SK-N-SH (cell line): ENCODE measurements at regions not wholly inside any gene's neighbourhood (a gene's known extent, or its start where the extent isn't known, plus 50 kb on each side); places are given as distances from the start of the nearest gene placed in this dataset.

Experiments
- CTCF ChIA-PET: fragments of 300-600, 350-600 bp; formaldehyde crosslinking; extraction: SDS; loops from one replicate; lab custom pipeline; 2021; lab: Yijun Ruan, JAX
- POLR2A ChIA-PET: fragments of 350-600 bp; sonication (Branson Sonifier 250); formaldehyde crosslinking; extraction: SDS; loops from one replicate; lab custom pipeline; 2020; ENCODE audit warnings: antibody characterized with exemption, inconsistent platforms; lab: Yijun Ruan, JAX
- DNase-seq: peaks from one replicate; pipeline ENCODE4 v3.0.0; 2012
- H2AFZ ChIP-seq: fragments of 200-600 bp; sonication (generic); 2 replicates; pipeline ENCODE4 v1.8.1; 2016; ENCODE audit warnings: antibody characterized with exemption, mild to moderate bottlenecking, low read depth
- H3F3A ChIP-seq: fragments of 200-600 bp; sonication (generic); replicated peaks from 2 replicates; pipeline ENCODE3; 2016; ENCODE audit warnings: antibody characterized with exemption, mild to moderate bottlenecking; ENCODE audit not compliant: insufficient read depth
- H3K27ac ChIP-seq, 2 experiments: fragments of 200-500 bp in 1 of 2; fragments of 200-600 bp in 1 of 2; sonication (Bioruptor generic) in 1 of 2; sonication (generic), shearing (Covaris generic) in 1 of 2; 2 replicates each; pipeline versions ENCODE4 v1.5.1 to v1.6.1; 2014 to 2016; ENCODE audit warnings: low read depth in 2 of 2, inconsistent platforms in 1 of 2, low read length in 1 of 2, mild to moderate bottlenecking in 1 of 2, mixed read lengths in 1 of 2
- H3K27me3 ChIP-seq: fragments of 200-600 bp; sonication (generic), shearing (Covaris generic); 2 replicates; pipeline ENCODE4 v1.6.1; 2016; ENCODE audit warnings: mixed run types; ENCODE audit not compliant: insufficient read depth
- H3K36me3 ChIP-seq, 2 experiments: fragments of 200-500 bp in 1 of 2; fragments of 200-600 bp in 1 of 2; sonication (Bioruptor generic) in 1 of 2; sonication (generic) in 1 of 2; replicated peaks in 1 of 2; 2 replicates each; pipeline versions ENCODE3 to v1.5.1; 2014 to 2016; ENCODE audit warnings: low read length in 1 of 2, mild to moderate bottlenecking in 1 of 2; ENCODE audit not compliant: insufficient read depth in 2 of 2, control insufficient read depth in 1 of 2
- H3K4me1 ChIP-seq, 2 experiments: fragments of 200-500 bp in 1 of 2; fragments of 200-600 bp in 1 of 2; sonication (Bioruptor generic) in 1 of 2; sonication (generic), shearing (Covaris generic) in 1 of 2; 2 replicates each; pipeline versions ENCODE4 v1.5.1 to v1.6.1; 2014 to 2016; ENCODE audit warnings: low read depth in 1 of 2, low read length in 1 of 2, mixed run types in 1 of 2; ENCODE audit not compliant: insufficient read depth in 2 of 2, control insufficient read depth in 1 of 2
- H3K4me2 ChIP-seq: fragments of 200-600 bp; sonication (generic), shearing (Covaris generic); 2 replicates; pipeline ENCODE4 v1.6.1; 2017; ENCODE audit warnings: mixed run types
- H3K4me3 ChIP-seq, 2 experiments: fragments of 200-500 bp in 1 of 2; fragments of 200-600 bp in 1 of 2; sonication (Bioruptor generic) in 1 of 2; sonication (generic), shearing (Covaris generic) in 1 of 2; 2 replicates each; pipeline versions ENCODE4 v1.5.1 to v1.8.1; 2014 to 2016; ENCODE audit warnings: low read depth in 2 of 2, inconsistent platforms in 1 of 2, low read length in 1 of 2, mild to moderate bottlenecking in 1 of 2, mixed read lengths in 1 of 2, moderate library complexity in 1 of 2
- H3K79me2 ChIP-seq: fragments of 200-600 bp; sonication (generic); 2 replicates; pipeline ENCODE4 v1.8.1; 2017; ENCODE audit warnings: mild to moderate bottlenecking; ENCODE audit not compliant: insufficient read depth
- H3K9ac ChIP-seq: fragments of 200-600 bp; sonication (generic); 2 replicates; pipeline ENCODE4 v1.6.1; 2017; ENCODE audit warnings: mixed run types
- H3K9me2 ChIP-seq: fragments of 200-600 bp; sonication (generic); 2 replicates; pipeline ENCODE4 v1.6.1; 2017; ENCODE audit warnings: mixed run types
- H3K9me3 ChIP-seq: fragments of 200-600 bp; sonication (generic); 2 replicates; pipeline ENCODE4 v1.6.1; 2017; ENCODE audit warnings: mixed run types, mild to moderate bottlenecking, moderate library complexity
- H4K20me1 ChIP-seq: fragments of 200-600 bp; sonication (generic); 2 replicates; pipeline ENCODE4 v1.6.1; 2017; ENCODE audit warnings: mild to moderate bottlenecking, mixed run types; ENCODE audit not compliant: insufficient read depth
- ELF1 ChIP-seq: IDR thresholded peaks from 2 replicates; pipeline ENCODE4 v1.4.0; 2012
- EP300 ChIP-seq, 2 experiments: IDR thresholded peaks; 2 replicates each; pipeline versions ENCODE4 v1.4.0 to v1.6.1; 2012; ENCODE audit warnings: borderline replicate concordance in 1 of 2, low read depth in 1 of 2, low read length in 1 of 2
- GABPA ChIP-seq: IDR thresholded peaks from 2 replicates; pipeline ENCODE4 v1.4.0; 2012; ENCODE audit warnings: low read depth, mild to moderate bottlenecking
- GATA2 ChIP-seq: sonication (generic); formaldehyde crosslinking; IDR thresholded peaks from 2 replicates; pipeline ENCODE4 v1.5.0; 2020; ENCODE audit warnings: mild to moderate bottlenecking, missing genetic modification reagents
- JUND ChIP-seq: IDR thresholded peaks from 2 replicates; pipeline ENCODE4 v1.4.0; 2012
- MEF2A ChIP-seq: IDR thresholded peaks from 2 replicates; pipeline ENCODE4 v1.4.0; 2012; ENCODE audit warnings: low read depth, borderline replicate concordance
- MXI1 ChIP-seq: IDR thresholded peaks from 2 replicates; pipeline ENCODE4 v1.6.1; 2012; ENCODE audit warnings: mild to moderate bottlenecking, low read depth, low read length, improper control_type of control experiment
- NFIC ChIP-seq: IDR thresholded peaks from 2 replicates; pipeline ENCODE4 v1.4.0; 2012; ENCODE audit warnings: borderline replicate concordance
- POLR2AphosphoS5 ChIP-seq: IDR thresholded peaks from 2 replicates; pipeline ENCODE4 v1.6.1; 2012; ENCODE audit warnings: low read depth, low read length
- RAD21 ChIP-seq: IDR thresholded peaks from 2 replicates; pipeline ENCODE4 v1.6.1; 2012; ENCODE audit warnings: mild to moderate bottlenecking, low read length
- RCOR1 ChIP-seq: fragments of 150-350 bp; IDR thresholded peaks from 2 replicates; pipeline ENCODE4 v1.6.1; 2017; ENCODE audit warnings: antibody characterized with exemption, low read length
- RFX5 ChIP-seq: IDR thresholded peaks from 2 replicates; pipeline ENCODE4 v1.6.1; 2012; ENCODE audit warnings: mild to moderate bottlenecking, improper control_type of control experiment, low read length
- RXRA ChIP-seq: IDR thresholded peaks from 2 replicates; pipeline ENCODE4 v1.4.0; 2012; ENCODE audit warnings: low read depth, mild to moderate bottlenecking, borderline replicate concordance
- SIN3A ChIP-seq: IDR thresholded peaks from 2 replicates; pipeline ENCODE4 v1.6.1; 2012; ENCODE audit warnings: low read depth, mild to moderate bottlenecking, low read length, moderate library complexity, borderline replicate concordance
- SMC3 ChIP-seq: IDR thresholded peaks from 2 replicates; pipeline ENCODE4 v1.6.1; 2012; ENCODE audit warnings: low read depth, low read length, improper control_type of control experiment
- TAF1 ChIP-seq: IDR thresholded peaks from 2 replicates; pipeline ENCODE4 v1.6.1; 2012; ENCODE audit warnings: low read depth, mild to moderate bottlenecking, low read length, moderate library complexity, borderline replicate concordance
- TCF12 ChIP-seq: IDR thresholded peaks from 2 replicates; pipeline ENCODE4 v1.4.0; 2012
- TEAD4 ChIP-seq: IDR thresholded peaks from 2 replicates; pipeline ENCODE4 v1.4.0; 2012; ENCODE audit warnings: mild to moderate bottlenecking, borderline replicate concordance; ENCODE audit not compliant: insufficient read depth
- YY1 ChIP-seq: IDR thresholded peaks from 2 replicates; pipeline ENCODE4 v1.4.0; 2012; ENCODE audit warnings: low read depth, mild to moderate bottlenecking
- WGBS: methylation state at CpG from one replicate; pipeline ENCODE4 v1.1.6; 2017; ENCODE audit warnings: low lambda C conversion rate; 5-methylcytosine and 5-hydroxymethylcytosine counted together
- TF ChIP-seq, protein P1 (sequence below): IDR thresholded peaks from 2 replicates; pipeline ENCODE4 v1.4.0; 2012; ENCODE audit warnings: low read depth, borderline replicate concordance
- TF ChIP-seq, protein P2 (sequence below): IDR thresholded peaks from 2 replicates; pipeline ENCODE4; 2012
- TF ChIP-seq, protein P3 (sequence below): fragments of 150-350 bp; IDR thresholded peaks from 2 replicates; pipeline ENCODE4 v1.6.1; 2017; ENCODE audit warnings: antibody characterized with exemption, low read length, low read depth, borderline replicate concordance
- TF ChIP-seq, protein P4 (sequence below): fragments of 150-350 bp; IDR thresholded peaks from 2 replicates; pipeline ENCODE4 v1.6.1; 2016; ENCODE audit warnings: mild to moderate bottlenecking, low read depth, low read length
- TF ChIP-seq, protein P5 (sequence below): IDR thresholded peaks from 2 replicates; pipeline ENCODE4 v1.4.0; 2012; ENCODE audit warnings: low read depth

DNA sequence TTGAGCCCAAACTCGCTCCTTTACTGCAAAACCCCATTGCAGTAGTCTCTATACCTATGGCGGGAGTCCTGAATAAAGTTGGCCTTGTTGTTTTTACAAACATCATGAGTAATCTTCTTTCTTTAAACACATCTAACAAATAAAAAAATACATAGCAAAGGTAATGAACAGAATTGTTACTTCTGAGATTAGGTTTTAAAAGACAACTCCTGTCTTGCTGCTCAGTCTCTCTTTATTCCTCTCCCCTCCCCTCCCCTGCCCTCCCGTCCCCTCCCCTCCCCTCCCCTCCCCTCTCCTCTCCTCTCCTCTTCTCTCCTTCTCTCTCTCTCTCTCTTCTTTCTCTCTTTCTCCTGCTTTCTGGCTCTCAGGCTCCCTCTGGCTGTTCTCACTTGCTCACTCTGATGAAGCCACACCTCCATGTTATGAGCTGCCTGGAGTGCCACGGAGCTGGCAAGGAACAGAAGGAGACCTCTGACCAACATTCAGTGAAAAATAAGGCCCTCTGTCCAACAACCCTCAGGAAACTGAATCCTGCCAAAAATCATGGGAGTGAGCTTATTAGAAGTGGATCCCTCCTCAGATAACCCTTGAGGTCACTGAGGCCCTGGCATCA lies 300.7 kb upstream of the MIR17HG start:
- TF ChIP-seq RAD21 (no peak), EP300 (IDR thresholded peaks at IDR 0.05; ENCODE audit: borderline replicate concordance in 1 of 2, low read depth in 1 of 2, low read length in 1 of 2) (no peak), SMC3 (no peak), MEF2A (no peak), SIN3A (no peak), RFX5 (no peak), RXRA (no peak), TCF12 (no peak), YY1 (no peak), TAF1 (no peak), ELF1 (no peak), GABPA (no peak), NFIC (no peak), POLR2AphosphoS5 (no peak), TEAD4 (no peak)
- TF ChIP-seq, protein P1, sequence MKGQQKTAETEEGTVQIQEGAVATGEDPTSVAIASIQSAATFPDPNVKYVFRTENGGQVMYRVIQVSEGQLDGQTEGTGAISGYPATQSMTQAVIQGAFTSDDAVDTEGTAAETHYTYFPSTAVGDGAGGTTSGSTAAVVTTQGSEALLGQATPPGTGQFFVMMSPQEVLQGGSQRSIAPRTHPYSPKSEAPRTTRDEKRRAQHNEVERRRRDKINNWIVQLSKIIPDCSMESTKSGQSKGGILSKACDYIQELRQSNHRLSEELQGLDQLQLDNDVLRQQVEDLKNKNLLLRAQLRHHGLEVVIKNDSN: no peak
- TF ChIP-seq, protein P2, sequence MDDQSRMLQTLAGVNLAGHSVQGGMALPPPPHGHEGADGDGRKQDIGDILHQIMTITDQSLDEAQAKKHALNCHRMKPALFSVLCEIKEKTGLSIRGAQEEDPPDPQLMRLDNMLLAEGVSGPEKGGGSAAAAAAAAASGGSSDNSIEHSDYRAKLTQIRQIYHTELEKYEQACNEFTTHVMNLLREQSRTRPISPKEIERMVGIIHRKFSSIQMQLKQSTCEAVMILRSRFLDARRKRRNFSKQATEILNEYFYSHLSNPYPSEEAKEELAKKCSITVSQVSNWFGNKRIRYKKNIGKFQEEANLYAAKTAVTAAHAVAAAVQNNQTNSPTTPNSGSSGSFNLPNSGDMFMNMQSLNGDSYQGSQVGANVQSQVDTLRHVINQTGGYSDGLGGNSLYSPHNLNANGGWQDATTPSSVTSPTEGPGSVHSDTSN: no peak
- TF ChIP-seq, all 33 proteins: peak for 0
- Histone ChIP-seq H3F3A (no peaks in the 10 kb centered on the region), H4K20me1 (no peaks in the 10 kb centered on the region), H3K79me2 (no peaks in the 10 kb centered on the region), H3K36me3 (no peaks in the 10 kb centered on the region), H3K9ac (no peak overlapping the region), H3K4me2 (no peak overlapping the region), H3K4me3 (no peak overlapping the region), H3K4me1 (no peaks in the 10 kb centered on the region; a peak in 2 of 4 replicates), H2AFZ (no peak overlapping the region), H3K9me2 (no peaks in the 10 kb centered on the region), H3K27me3 (no peaks in the 10 kb centered on the region), H3K9me3 (no peaks in the 10 kb centered on the region), H3K27ac (no peak overlapping the region)
- DNase-seq: no peak
- WGBS: 39% methylated on average over 4 of the region's 4 CpGs
- ChIA-PET CTCF (interaction anchor here (0.9 to 1.6 kb wide), 4 partner anchors 8 to 17 kb away, joined by 3 to 4 read pairs (median 4); no protein-coding TSS in a partner anchor), POLR2A (no interaction called here)

DNA sequence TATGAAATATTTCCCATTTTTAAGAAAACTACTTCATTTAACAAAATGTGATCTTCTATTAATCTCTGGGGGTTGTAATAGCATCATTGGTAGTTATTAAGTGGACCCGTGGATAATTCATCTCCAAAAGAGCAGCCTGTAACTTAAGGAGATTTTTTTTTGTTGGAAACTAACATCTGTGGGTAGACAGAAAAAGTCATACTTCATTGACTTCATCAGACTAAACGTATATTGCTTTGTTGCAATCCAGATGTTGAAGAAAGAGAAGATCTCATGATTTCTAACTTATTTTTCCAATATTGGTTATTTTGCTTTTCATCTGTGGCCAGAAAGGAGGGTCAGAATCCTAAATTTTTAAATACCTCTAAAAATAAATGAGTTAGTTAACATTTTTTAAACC lies 296.5 kb upstream of the MIR17HG start:
- H3K4me3 ChIP-seq: no peak overlapping the region
- H3K79me2 ChIP-seq: no peaks in the 10 kb centered on the region
- no peak overlapping the region for H3K9ac ChIP-seq
- ChIA-PET CTCF (no interaction called here), POLR2A (no interaction called here)
- no peak overlapping the region for H3K27ac ChIP-seq
- peaks cover 0 to 2% of the 10 kb centered on the region in 2 experiments; a peak in 2 of 4 replicates for H3K4me1 ChIP-seq
- H3K9me3 ChIP-seq: no peaks in the 10 kb centered on the region
- no peaks in the 10 kb centered on the region for H3F3A ChIP-seq
- H3K36me3 ChIP-seq: no peaks in the 10 kb centered on the region
- H4K20me1 ChIP-seq: no peaks in the 10 kb centered on the region
- H2AFZ ChIP-seq: no peak overlapping the region
- H3K4me2 ChIP-seq: no peak overlapping the region
- no peaks in the 10 kb centered on the region for H3K27me3 ChIP-seq
- no peak for DNase-seq
- WGBS: 45% methylated on average over 2 of the region's 2 CpGs
- no peaks in the 10 kb centered on the region for H3K9me2 ChIP-seq
- TF ChIP-seq, protein P3, sequence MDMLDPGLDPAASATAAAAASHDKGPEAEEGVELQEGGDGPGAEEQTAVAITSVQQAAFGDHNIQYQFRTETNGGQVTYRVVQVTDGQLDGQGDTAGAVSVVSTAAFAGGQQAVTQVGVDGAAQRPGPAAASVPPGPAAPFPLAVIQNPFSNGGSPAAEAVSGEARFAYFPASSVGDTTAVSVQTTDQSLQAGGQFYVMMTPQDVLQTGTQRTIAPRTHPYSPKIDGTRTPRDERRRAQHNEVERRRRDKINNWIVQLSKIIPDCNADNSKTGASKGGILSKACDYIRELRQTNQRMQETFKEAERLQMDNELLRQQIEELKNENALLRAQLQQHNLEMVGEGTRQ: no peak
- TF ChIP-seq, protein P4, sequence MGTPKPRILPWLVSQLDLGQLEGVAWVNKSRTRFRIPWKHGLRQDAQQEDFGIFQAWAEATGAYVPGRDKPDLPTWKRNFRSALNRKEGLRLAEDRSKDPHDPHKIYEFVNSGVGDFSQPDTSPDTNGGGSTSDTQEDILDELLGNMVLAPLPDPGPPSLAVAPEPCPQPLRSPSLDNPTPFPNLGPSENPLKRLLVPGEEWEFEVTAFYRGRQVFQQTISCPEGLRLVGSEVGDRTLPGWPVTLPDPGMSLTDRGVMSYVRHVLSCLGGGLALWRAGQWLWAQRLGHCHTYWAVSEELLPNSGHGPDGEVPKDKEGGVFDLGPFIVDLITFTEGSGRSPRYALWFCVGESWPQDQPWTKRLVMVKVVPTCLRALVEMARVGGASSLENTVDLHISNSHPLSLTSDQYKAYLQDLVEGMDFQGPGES: no peak
- TF ChIP-seq TAF1 (no peak), YY1 (no peak), SIN3A (no peak), RAD21 (no peak), GATA2 (CRISPR knock-in tag) (no peak), MXI1 (no peak), EP300 (IDR thresholded peaks at IDR 0.05; ENCODE audit: borderline replicate concordance in 1 of 2, low read depth in 1 of 2, low read length in 1 of 2) (no peak), JUND (no peak), RFX5 (no peak), RCOR1 (no peak), GABPA (no peak), POLR2AphosphoS5 (no peak)
- TF ChIP-seq, protein P5, sequence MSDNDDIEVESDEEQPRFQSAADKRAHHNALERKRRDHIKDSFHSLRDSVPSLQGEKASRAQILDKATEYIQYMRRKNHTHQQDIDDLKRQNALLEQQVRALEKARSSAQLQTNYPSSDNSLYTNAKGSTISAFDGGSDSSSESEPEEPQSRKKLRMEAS: no peak
- TF ChIP-seq, protein P1: no peak
